IPS-NIHi7 (cell line): ENCODE measurements at regions not wholly inside any gene's neighbourhood (a gene's known extent, or its start where the extent isn't known, plus 50 kb on each side); places are given as distances from the start of the nearest gene placed in this dataset.

Experiments used
- DNase-seq: peaks from one replicate; pipeline ENCODE4 v3.0.0; 2012; ENCODE audit warnings: mixed read lengths; ENCODE audit errors: extremely low spot score

- no peak for DNase-seq
Measured at GRCh38 chr6:169946971-169947370, 195.5 kb downstream of the ERMARD start.

GRCh38 chr6:169945117-169945516 is 193.7 kb downstream of the ERMARD start:
- no peak for DNase-seq

- DNase-seq: no peak
Measured at GRCh38 chr6:169944415-169944814, 193.0 kb downstream of the ERMARD start.

- DNase-seq: no peak
Measured at GRCh38 chr6:169944061-169944337, 192.6 kb downstream of the ERMARD start.

- no peak for DNase-seq
Measured at GRCh38 chr6:169943241-169944060, 192.0 kb downstream of the ERMARD start.

- no peak for DNase-seq
Measured at GRCh38 chr6:169942173-169942572, 190.8 kb downstream of the ERMARD start.

GRCh38 chr6:169940481-169941271 is 189.3 kb downstream of the ERMARD start:
- no peak for DNase-seq

GRCh38 chr6:169939554-169940164 is 188.2 kb downstream of the ERMARD start:
- DNase-seq: no peak

- DNase-seq: no peak
Measured at GRCh38 chr6:169938731-169939130, 187.3 kb downstream of the ERMARD start.

- no peak for DNase-seq
Measured at GRCh38 chr6:169938262-169938701, 186.9 kb downstream of the ERMARD start.

GRCh38 chr6:169937389-169938261 is 186.2 kb downstream of the ERMARD start:
- no peak for DNase-seq

- DNase-seq: no peak
Measured at GRCh38 chr6:169936355-169936975, 185.0 kb downstream of the ERMARD start.

- no peak for DNase-seq
Measured at GRCh38 chr6:169935861-169936260, 184.4 kb downstream of the ERMARD start.

- no peak for DNase-seq
Measured at GRCh38 chr6:169935348-169935718, 183.9 kb downstream of the ERMARD start.

GRCh38 chr6:169934699-169935347 is 183.4 kb downstream of the ERMARD start:
- DNase-seq: no peak

GRCh38 chr6:169933839-169934698 is 182.6 kb downstream of the ERMARD start:
- DNase-seq: no peak

GRCh38 chr6:169933251-169933821 is 181.9 kb downstream of the ERMARD start:
- no peak for DNase-seq

- DNase-seq: no peak
Measured at GRCh38 chr6:169932491-169932890, 181.1 kb downstream of the ERMARD start.

GRCh38 chr6:169931261-169931660 is 179.8 kb downstream of the ERMARD start:
- DNase-seq: no peak
